GM18498 (cell line): ENCODE measurements at regions not wholly inside any gene's neighbourhood (a gene's known extent, or its start where the extent isn't known, plus 50 kb on each side); places are given as distances from the start of the nearest gene placed in this dataset.

Source experiments
- ATAC-seq: cut with Tn5 transposase; IDR thresholded peaks from one replicate; pipeline ENCODE4 v1.9.1; 2021; ENCODE audit warnings: mild to moderate bottlenecking, moderate library complexity; ENCODE audit not compliant: unreplicated experiment

DNA sequence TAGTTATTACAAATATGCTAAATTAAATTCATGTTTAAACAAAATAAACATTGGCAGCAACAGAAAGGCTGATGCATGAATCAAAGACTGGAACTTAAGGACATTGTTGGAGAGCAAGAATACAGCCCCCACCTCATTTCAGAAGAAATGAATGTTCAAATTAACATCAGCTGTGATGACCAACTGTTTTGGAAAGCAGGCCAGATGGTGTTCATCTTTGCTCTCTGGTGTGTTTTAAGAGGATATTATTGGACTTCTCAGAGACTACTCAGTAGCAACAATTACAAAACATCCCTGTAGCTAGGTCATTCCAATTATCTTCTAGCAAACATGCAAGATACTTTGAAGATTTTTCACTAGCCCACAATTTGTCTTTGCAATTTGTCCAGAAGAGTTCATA is 118.6 kb upstream of the DOK5 start:
- ATAC-seq = no peak

DNA sequence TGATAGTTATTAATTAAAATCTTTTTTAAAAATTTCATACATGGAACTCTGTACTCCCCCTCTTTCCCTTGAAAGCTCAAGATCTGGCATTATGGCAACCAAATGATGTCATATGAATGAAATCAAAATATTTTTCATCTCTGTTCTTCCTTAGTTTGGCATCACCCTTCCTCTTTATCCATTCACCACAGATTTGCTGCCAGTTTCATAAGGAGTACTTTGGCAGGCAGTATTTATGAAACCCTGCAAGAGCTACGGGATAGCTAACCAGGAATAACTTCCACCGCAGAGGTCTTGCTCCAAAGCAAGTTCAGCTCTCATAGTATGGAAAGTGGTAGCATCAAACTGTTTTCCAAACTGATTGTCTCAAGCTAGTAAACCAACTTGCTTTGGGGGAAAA is 113.9 kb upstream of the DOK5 start:
- no peak for ATAC-seq

- no peak for ATAC-seq
Observed at GRCh38 chr20:54362283-54362682, 113.1 kb upstream of the DOK5 start.

DNA sequence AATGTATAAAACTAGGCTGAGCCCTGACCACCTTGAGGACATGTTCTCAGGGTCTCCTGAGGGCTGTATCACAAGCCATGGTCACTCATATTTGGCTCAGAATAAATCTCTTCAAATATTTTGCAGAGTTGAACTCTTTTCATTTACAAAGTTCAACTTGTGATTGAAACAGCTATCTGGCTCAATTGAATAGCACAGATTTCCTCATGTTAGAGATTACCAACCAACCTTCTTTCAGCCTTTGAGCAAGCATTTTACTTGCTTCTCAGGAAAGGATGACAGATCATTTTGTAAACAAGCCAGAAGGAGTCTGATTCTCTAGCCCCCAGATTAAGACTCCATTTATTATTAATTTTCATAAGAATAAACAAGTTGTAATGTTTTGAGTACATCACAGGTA is 111.0 kb upstream of the DOK5 start:
- ATAC-seq = no peak

- no peak for ATAC-seq
Observed at GRCh38 chr20:54364919-54365318, 110.5 kb upstream of the DOK5 start.

GRCh38 chr20:54366669-54367344 is 108.6 kb upstream of the DOK5 start:
- ATAC-seq = no peak

DNA sequence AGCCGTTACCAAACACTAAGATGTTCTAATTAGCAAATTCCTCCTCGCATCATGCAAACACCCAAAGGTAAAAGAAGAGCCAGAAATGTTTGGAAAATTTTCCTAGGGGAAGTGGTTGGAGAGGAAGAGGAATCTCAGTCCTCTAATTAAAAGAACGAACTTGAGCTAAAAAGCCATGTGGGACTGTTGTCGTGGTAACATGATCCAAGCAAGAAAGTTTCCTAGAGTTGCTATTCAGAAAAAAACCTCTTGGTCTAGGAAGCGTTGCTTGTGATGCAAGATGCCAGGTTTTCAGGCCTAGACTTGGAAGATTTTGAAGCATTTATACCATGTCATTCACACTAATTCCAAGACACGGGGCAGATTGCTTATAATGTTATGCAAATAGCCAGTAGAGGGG is 106.8 kb upstream of the DOK5 start:
- no peak for ATAC-seq

GRCh38 chr20:54372313-54372712 is 103.1 kb upstream of the DOK5 start:
- no peak for ATAC-seq

GRCh38 chr20:54377992-54378773 is 97.2 kb upstream of the DOK5 start:
- ATAC-seq = no peak

DNA sequence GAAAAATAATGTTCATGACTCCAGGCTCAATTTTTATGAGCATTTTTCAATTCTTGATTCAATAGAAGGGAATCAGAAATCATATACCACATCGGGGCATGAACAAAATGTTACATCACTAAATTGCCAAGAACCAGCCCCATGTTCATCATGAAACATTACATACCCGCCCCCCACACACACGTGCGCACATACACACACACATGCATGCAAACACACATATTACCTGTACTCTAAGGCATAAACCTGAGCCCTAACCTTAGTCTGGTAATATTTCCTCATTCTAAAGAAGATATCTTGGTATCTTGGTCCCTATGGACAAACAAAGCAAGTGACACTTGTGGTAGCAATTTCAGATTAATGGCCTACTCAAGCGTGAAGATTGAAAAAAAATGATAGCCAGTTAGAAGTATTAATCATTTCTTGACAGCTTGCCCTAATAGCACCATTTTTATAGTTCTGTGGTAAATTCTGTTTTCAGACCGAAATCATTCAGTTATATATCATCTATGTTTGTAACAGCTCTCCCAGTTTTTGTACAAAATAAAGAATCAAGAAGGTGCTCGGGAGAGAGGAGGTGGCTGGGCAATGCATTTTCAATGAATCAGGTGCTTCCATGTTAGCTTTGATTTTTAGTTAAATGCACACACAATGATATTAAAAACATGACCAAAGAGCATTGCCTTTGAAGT is 95.4 kb upstream of the DOK5 start:
- ATAC-seq = no peak

DNA sequence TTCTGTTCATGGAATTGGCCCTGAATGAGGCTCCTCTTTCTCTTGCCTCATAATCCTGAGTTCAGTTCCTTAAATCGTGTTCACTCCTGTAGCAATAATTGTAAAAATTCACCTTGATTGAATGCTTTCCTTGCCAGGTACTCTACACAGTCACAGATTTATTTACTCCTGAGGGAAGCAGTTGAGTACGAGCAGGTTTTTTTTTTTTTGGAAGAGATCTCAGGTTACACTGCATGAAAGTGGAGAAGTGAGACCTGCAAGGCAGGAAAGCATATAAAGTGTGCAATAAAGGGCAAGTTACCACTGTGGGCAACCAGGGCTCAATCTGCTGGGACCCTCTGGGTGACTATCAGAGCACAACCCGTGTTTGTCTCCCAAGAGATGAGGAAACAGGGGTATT is 93.0 kb upstream of the DOK5 start:
- no peak for ATAC-seq

- no peak for ATAC-seq
Observed at GRCh38 chr20:54385746-54386145, 89.6 kb upstream of the DOK5 start.

DNA sequence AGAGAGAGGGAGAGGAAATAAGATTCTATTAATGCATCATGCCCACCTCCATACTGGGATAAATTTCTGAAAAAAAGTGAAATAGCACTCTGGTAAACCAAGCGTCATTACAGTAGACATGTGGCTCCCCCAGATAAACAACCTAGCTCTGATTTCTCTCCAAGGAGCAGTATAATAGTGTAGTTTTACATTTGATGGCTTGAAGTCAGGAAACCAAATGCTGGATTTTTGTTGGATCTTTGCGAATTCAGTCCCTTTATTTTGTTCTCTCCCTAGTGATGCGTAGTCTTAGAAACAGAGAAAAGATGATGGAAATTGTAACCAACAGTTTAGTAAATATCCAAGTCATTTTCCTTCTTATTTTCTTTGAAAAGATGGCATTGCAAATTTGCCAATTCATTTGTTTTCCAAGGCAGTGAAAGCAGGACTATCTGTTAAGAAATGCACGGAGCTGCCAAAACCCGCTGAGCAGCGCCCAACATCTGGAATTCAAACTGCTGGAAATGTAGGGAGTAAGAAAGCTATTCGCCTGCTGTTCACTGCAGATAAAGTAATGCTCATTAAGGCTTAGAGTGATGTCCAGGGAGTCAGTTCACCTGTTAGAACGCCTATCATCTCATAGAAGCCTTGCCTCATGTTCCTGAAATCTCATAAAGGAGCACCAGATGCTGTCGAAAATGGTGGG is 85.7 kb upstream of the DOK5 start:
- no peak for ATAC-seq

GRCh38 chr20:54397292-54398140 is 77.9 kb upstream of the DOK5 start:
- ATAC-seq = no peak

DNA sequence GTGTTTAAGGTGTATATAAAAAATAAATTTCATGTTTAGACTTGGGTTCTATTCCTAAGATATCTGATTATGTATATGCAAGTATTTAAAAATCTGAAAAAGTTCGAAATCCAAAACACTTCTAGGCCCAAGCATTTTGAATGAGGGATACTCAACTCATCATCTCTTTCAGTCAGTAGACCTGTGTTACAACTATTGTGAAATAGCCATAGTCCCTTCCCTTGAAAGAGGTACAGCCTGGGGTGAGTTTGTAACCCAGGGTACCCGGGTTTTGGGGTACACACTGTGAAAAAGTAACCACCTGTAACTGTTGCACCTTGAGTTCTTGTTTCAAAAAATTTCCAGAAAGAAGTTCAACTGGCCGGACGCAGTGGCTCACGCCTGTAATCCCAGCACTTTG is 76.6 kb upstream of the DOK5 start:
- no peak for ATAC-seq

- ATAC-seq = no peak
Observed at GRCh38 chr20:54405540-54405939, 69.9 kb upstream of the DOK5 start.

DNA sequence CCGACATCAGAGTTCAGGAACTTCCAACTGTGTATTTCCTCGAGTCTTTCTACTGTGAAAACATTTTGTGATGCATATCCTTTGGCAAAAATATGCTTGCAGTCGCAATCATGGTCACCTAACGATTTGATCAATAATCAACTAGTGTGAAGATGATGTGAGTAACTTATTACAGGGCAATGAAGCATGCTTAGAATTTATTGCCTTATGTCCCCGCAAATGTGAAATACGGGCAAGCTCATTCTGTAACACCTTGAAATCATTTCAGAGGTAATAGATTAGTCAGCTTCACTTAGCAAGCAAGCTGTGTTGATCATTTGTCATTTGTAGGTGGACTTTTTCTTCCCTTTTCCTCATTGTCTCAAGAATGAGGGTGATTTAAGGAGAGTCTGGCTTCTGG is 67.9 kb upstream of the DOK5 start:
- ATAC-seq = no peak

DNA sequence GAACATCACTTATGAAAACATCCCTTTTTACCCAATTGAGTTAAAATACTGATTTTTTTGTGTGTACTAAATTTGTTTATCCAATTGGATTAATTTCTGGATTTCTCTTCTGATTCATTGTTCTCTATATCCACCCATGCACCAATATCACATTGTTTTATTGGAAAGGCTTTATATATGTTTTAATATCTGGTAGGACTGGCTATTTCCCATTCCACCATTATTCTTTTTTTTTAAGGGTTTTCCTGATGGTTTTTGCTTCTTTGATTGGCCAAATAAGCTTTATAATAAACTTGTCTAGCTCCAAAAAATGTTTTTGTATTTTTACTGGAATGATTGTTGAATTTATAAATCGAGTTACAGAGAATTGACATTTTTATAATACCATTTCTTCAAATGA is 59.4 kb upstream of the DOK5 start:
- no peak for ATAC-seq

DNA sequence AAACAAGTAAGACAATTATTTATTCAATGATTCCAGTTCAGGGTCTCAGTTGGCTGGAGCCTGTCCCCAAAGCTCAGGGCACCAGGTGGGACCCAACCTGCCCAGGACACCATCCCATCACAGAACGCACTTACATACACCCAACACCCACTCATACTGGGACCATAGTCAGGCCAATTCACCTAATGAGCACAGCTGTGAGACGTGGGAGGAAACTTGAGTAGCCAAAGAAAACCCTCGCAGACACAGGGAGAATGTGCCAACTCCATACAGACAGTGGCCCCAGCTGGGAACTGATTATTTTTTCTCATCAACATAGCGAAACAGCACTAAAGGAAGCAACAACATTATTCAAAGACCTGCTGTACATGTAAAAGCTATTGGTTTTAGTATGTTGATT is 58.6 kb upstream of the DOK5 start:
- no peak for ATAC-seq

DNA sequence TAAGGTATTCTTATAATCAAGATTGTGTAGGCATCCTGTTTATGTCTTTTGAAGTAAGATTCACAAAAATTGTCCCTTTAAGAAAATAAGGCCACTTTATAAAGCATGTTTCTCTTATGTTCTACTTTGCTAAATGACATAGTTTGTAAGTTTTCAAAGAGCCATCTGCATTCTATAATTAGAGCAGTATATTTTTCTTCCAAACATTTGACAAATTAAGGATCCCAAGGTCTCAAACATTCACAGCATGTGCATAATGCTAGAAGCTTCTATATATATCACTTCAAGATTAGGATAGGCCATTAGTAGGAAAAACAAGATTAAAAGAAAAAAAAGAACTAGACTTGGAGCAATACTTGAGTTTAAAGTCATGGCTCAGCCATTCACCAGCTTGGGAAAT is 55.9 kb upstream of the DOK5 start:
- ATAC-seq = no peak
